ENCODE measurements at regions not wholly inside any gene's neighbourhood (a gene's known extent, or its start where the extent isn't known, plus 50 kb on each side); places are given as distances from the start of the nearest gene placed in this dataset.
"Not testable (repeated sequence)": the region's sequence is repeated elsewhere in the genome, so short reads cannot be mapped to it uniquely, and the experiment has no call there.

DNA sequence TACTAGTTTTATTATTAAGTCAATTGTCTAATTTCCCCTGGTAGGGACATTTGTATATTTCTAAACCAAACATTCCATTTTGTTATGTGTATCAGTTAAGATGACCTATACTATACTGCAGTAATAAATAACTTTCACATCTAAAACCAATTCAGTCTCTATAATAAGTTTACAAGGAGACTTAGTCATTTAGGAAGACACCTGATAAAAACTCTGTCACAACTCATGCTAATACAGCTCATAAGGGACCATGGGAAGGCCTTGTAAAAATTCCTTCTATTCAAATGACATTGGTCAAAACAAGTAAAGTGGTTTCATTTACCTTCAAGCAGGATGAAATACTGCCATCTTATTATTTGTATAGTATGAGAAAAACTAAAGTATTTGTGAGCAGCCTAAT is 597.9 kb downstream of the PRIM2 start:
- not testable (repeated sequence) for TF ChIP-seq POLR2A, EP300, POLR2AphosphoS5 (IDR thresholded peaks at IDR 0.05)
- TF ChIP-seq, protein P1, sequence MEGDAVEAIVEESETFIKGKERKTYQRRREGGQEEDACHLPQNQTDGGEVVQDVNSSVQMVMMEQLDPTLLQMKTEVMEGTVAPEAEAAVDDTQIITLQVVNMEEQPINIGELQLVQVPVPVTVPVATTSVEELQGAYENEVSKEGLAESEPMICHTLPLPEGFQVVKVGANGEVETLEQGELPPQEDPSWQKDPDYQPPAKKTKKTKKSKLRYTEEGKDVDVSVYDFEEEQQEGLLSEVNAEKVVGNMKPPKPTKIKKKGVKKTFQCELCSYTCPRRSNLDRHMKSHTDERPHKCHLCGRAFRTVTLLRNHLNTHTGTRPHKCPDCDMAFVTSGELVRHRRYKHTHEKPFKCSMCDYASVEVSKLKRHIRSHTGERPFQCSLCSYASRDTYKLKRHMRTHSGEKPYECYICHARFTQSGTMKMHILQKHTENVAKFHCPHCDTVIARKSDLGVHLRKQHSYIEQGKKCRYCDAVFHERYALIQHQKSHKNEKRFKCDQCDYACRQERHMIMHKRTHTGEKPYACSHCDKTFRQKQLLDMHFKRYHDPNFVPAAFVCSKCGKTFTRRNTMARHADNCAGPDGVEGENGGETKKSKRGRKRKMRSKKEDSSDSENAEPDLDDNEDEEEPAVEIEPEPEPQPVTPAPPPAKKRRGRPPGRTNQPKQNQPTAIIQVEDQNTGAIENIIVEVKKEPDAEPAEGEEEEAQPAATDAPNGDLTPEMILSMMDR (IDR thresholded peaks at IDR 0.05), result not testable (repeated sequence)
